ENCODE measurements at regions not wholly inside any gene's neighbourhood (a gene's known extent, or its start where the extent isn't known, plus 50 kb on each side); places are given as distances from the start of the nearest gene placed in this dataset.

- Histone ChIP-seq H3K4me1 (ENCODE audit: control insufficient read depth in 2 of 2, insufficient read depth in 2 of 2, low read length in 1 of 2) (peaks cover 0 to 14% of the 10 kb centered on the region in 2 donors), H3K27ac (ENCODE audit: low read depth in 2 of 2, low read length in 1 of 2) (no peak overlapping the region), H3K4me3 (ENCODE audit: low read depth in 1 of 2, low read length in 2 of 2) (no peak overlapping the region), H3K9me3 (ENCODE audit: control insufficient read depth in 2 of 2, insufficient read depth in 1 of 2, low read depth in 1 of 2, low read length in 1 of 2) (no peaks in the 10 kb centered on the region), H3K36me3 (ENCODE audit: control insufficient read depth in 2 of 2, insufficient read depth in 2 of 2, low read length in 1 of 2) (no peaks in the 10 kb centered on the region), H3K27me3 (ENCODE audit: control insufficient read depth in 1 of 2, insufficient read depth in 2 of 2, low read length in 2 of 2) (no peaks in the 10 kb centered on the region)
- WGBS, 2 donors = 45 to 47% methylated on average over 2 of the region's 2 CpGs
Measured at GRCh38 chr5:135088911-135089310, 54.9 kb upstream of the PITX1 start.

GRCh38 chr5:135087950-135088349 is 53.9 kb upstream of the PITX1 start:
- no peak overlapping the region for H3K4me3 ChIP-seq (ENCODE audit: low read depth in 1 of 2, low read length in 2 of 2)
- peaks cover 0 to 14% of the 10 kb centered on the region in 2 donors for H3K4me1 ChIP-seq (ENCODE audit: control insufficient read depth in 2 of 2, insufficient read depth in 2 of 2, low read length in 1 of 2)
- no peaks in the 10 kb centered on the region for H3K36me3 ChIP-seq (ENCODE audit: control insufficient read depth in 2 of 2, insufficient read depth in 2 of 2, low read length in 1 of 2)
- no peak overlapping the region for H3K27ac ChIP-seq (ENCODE audit: low read depth in 2 of 2, low read length in 1 of 2)
- H3K27me3 ChIP-seq (ENCODE audit: control insufficient read depth in 1 of 2, insufficient read depth in 2 of 2, low read length in 2 of 2) = no peaks in the 10 kb centered on the region
- WGBS, 2 donors = 88 to 90% methylated on average over 1 of the region's 1 CpG
- H3K9me3 ChIP-seq (ENCODE audit: control insufficient read depth in 2 of 2, insufficient read depth in 1 of 2, low read depth in 1 of 2, low read length in 1 of 2) = no peaks in the 10 kb centered on the region

- peaks cover 0 to 2% of the 10 kb centered on the region in 2 donors for H3K36me3 ChIP-seq (ENCODE audit: control insufficient read depth in 2 of 2, insufficient read depth in 2 of 2, low read length in 1 of 2)
- no peak overlapping the region for H3K4me3 ChIP-seq (ENCODE audit: low read depth in 1 of 2, low read length in 2 of 2)
- no peaks in the 10 kb centered on the region for H3K27me3 ChIP-seq (ENCODE audit: control insufficient read depth in 1 of 2, insufficient read depth in 2 of 2, low read length in 2 of 2)
- 89 to 90% methylated on average over 17 of the region's 17 CpGs for WGBS, 2 donors
- H3K9me3 ChIP-seq (ENCODE audit: control insufficient read depth in 2 of 2, insufficient read depth in 1 of 2, low read depth in 1 of 2, low read length in 1 of 2) = peaks cover 0 to 2% of the 10 kb centered on the region in 2 donors
- H3K27ac ChIP-seq (ENCODE audit: low read depth in 2 of 2, low read length in 1 of 2) = no peak overlapping the region
- H3K4me1 ChIP-seq (ENCODE audit: control insufficient read depth in 2 of 2, insufficient read depth in 2 of 2, low read length in 1 of 2) = peaks cover 0 to 14% of the 10 kb centered on the region in 2 donors
Measured at GRCh38 chr5:135085936-135086725, 52.1 kb upstream of the PITX1 start.

GRCh38 chr5:135085133-135085935 is 51.3 kb upstream of the PITX1 start:
- Histone ChIP-seq H3K36me3 (ENCODE audit: control insufficient read depth in 2 of 2, insufficient read depth in 2 of 2, low read length in 1 of 2) (peaks cover 0 to 2% of the 10 kb centered on the region in 2 donors), H3K27me3 (ENCODE audit: control insufficient read depth in 1 of 2, insufficient read depth in 2 of 2, low read length in 2 of 2) (no peaks in the 10 kb centered on the region), H3K4me3 (ENCODE audit: low read depth in 1 of 2, low read length in 2 of 2) (no peak overlapping the region), H3K9me3 (ENCODE audit: control insufficient read depth in 2 of 2, insufficient read depth in 1 of 2, low read depth in 1 of 2, low read length in 1 of 2) (peaks cover 0 to 2% of the 10 kb centered on the region in 2 donors), H3K27ac (ENCODE audit: low read depth in 2 of 2, low read length in 1 of 2) (no peak overlapping the region), H3K4me1 (ENCODE audit: control insufficient read depth in 2 of 2, insufficient read depth in 2 of 2, low read length in 1 of 2) (peaks cover 0 to 14% of the 10 kb centered on the region in 2 donors)
- WGBS, 2 donors = 53 to 58% methylated on average over 6 of the region's 6 CpGs

Data from esophagus (tissue), 2 donors.